Loucy (cell line): ENCODE measurements at regions not wholly inside any gene's neighbourhood (a gene's known extent, or its start where the extent isn't known, plus 50 kb on each side); places are given as distances from the start of the nearest gene placed in this dataset.

ENCODE experiments used
- H2AFZ ChIP-seq: fragments of 200-600 bp; sonication (generic); 2 replicates; pipeline ENCODE4 v1.6.0; 2016; ENCODE audit warnings: antibody characterized with exemption, mild to moderate bottlenecking, low read length, moderate library complexity
- H3F3A ChIP-seq: fragments of 200-600 bp; 2 replicates; pipeline ENCODE4 v1.6.0; 2016; ENCODE audit warnings: antibody characterized with exemption, low read depth, mild to moderate bottlenecking
- H3K27me3 ChIP-seq: fragments of 200-600 bp; sonication (generic); 2 replicates; pipeline ENCODE4 v1.6.1; 2014; ENCODE audit warnings: low read length, mild to moderate bottlenecking; ENCODE audit not compliant: insufficient read depth, poor library complexity, severe bottlenecking
- H3K36me3 ChIP-seq: fragments of 200-600 bp; sonication (generic); 2 replicates; pipeline ENCODE4 v1.6.1; 2016; ENCODE audit warnings: low read length; ENCODE audit not compliant: insufficient read depth
- H3K4me1 ChIP-seq: fragments of 200-600 bp; sonication (generic); 2 replicates; pipeline ENCODE4 v1.5.1; 2014; ENCODE audit warnings: low read length, mild to moderate bottlenecking; ENCODE audit not compliant: insufficient read depth, poor library complexity, severe bottlenecking
- H3K4me2 ChIP-seq: fragments of 200-600 bp; sonication (generic); 2 replicates; pipeline ENCODE4 v1.6.0; 2014; ENCODE audit warnings: antibody characterized with exemption, low read length, low read depth, mild to moderate bottlenecking; ENCODE audit not compliant: poor library complexity, severe bottlenecking
- H3K4me3 ChIP-seq: fragments of 200-600 bp; sonication (generic); 2 replicates; pipeline ENCODE4 v1.5.1; 2014; ENCODE audit warnings: low read length, mild to moderate bottlenecking, mixed read lengths; ENCODE audit not compliant: poor library complexity, severe bottlenecking
- H3K79me2 ChIP-seq: fragments of 200-600 bp; sonication (generic); 2 replicates; pipeline ENCODE4 v1.6.1; 2014; ENCODE audit warnings: low read length; ENCODE audit not compliant: insufficient read depth
- H3K9ac ChIP-seq: fragments of 200-600 bp; sonication (generic); 2 replicates; pipeline ENCODE4 v1.6.0; 2014; ENCODE audit warnings: mild to moderate bottlenecking, low read depth, low read length, moderate library complexity; ENCODE audit not compliant: poor library complexity, severe bottlenecking
- H3K9me2 ChIP-seq: fragments of 200-600 bp; sonication (generic); replicated peaks from 2 replicates; pipeline ENCODE4 v1.6.1; 2016; ENCODE audit warnings: low read depth, low read length, mixed read lengths
- H3K9me3 ChIP-seq: fragments of 200-600 bp; sonication (generic); 2 replicates; pipeline ENCODE4 v1.6.1; 2014; ENCODE audit warnings: mild to moderate bottlenecking, antibody characterized with exemption, low read length, low read depth; ENCODE audit not compliant: insufficient read depth
- H4K20me1 ChIP-seq: fragments of 200-600 bp; sonication (generic); 2 replicates; pipeline ENCODE4 v1.6.0; 2014; ENCODE audit warnings: antibody characterized with exemption, low read length, mild to moderate bottlenecking; ENCODE audit not compliant: insufficient read depth, poor library complexity, severe bottlenecking
- EZH2phosphoT487 ChIP-seq: fragments of 200-600 bp; IDR thresholded peaks from 2 replicates; pipeline ENCODE4 v1.6.1; 2018; ENCODE audit warnings: antibody characterized with exemption, mild to moderate bottlenecking, moderate library complexity, borderline replicate concordance
- TF ChIP-seq, protein P1 (sequence below): fragments of 200-600 bp; sonication (generic); conservative IDR thresholded peaks from 2 replicates; pipeline ENCODE4 v1.5.1; 2014; ENCODE audit warnings: mild to moderate bottlenecking, antibody characterized with exemption, low read length

DNA sequence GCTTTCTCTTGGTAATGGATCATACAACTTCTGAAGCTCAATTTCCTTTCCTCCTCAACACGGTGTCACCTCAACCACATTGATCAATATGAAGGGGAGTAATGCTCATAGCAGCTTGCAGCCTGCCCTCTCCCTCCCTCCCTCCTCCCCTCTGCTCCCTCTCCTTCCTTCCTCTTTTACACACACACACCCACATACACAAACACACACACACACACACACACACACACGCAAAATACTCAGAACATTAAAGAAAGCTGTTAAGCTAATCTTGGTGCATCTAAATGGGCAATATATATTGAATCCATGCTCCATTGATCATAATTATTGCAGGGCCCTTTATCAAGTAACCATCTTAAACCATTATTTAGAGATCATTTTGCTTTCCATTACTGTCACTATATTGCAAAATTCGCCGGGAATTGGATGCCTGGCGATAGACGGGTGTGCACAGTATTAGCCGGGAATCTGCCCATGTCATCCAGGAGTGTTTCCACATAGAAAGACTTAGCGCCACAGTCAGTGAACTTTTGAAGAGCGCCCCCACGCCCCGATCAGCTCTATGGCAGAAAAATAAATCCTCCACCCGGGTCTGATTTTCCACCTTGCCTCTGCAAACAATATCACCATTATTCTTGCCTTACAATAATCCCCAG is 122.0 kb downstream of the PRLHR start:
- Histone ChIP-seq H3K4me2 (no peak overlapping the region), H3K36me3 (no peaks in the 10 kb centered on the region), H3F3A (no peaks in the 10 kb centered on the region), H4K20me1 (no peaks in the 10 kb centered on the region), H3K9me3 (no peaks in the 10 kb centered on the region), H2AFZ (no peak overlapping the region), H3K79me2 (no peaks in the 10 kb centered on the region), H3K9ac (no peak overlapping the region), H3K4me1 (no peaks in the 10 kb centered on the region), H3K27me3 (no peaks in the 10 kb centered on the region), H3K9me2 (no peaks in the 10 kb centered on the region), H3K4me3 (no peak overlapping the region)
- TF ChIP-seq, protein P1, sequence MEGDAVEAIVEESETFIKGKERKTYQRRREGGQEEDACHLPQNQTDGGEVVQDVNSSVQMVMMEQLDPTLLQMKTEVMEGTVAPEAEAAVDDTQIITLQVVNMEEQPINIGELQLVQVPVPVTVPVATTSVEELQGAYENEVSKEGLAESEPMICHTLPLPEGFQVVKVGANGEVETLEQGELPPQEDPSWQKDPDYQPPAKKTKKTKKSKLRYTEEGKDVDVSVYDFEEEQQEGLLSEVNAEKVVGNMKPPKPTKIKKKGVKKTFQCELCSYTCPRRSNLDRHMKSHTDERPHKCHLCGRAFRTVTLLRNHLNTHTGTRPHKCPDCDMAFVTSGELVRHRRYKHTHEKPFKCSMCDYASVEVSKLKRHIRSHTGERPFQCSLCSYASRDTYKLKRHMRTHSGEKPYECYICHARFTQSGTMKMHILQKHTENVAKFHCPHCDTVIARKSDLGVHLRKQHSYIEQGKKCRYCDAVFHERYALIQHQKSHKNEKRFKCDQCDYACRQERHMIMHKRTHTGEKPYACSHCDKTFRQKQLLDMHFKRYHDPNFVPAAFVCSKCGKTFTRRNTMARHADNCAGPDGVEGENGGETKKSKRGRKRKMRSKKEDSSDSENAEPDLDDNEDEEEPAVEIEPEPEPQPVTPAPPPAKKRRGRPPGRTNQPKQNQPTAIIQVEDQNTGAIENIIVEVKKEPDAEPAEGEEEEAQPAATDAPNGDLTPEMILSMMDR: no peak
- TF ChIP-seq EZH2phosphoT487: no peak

DNA sequence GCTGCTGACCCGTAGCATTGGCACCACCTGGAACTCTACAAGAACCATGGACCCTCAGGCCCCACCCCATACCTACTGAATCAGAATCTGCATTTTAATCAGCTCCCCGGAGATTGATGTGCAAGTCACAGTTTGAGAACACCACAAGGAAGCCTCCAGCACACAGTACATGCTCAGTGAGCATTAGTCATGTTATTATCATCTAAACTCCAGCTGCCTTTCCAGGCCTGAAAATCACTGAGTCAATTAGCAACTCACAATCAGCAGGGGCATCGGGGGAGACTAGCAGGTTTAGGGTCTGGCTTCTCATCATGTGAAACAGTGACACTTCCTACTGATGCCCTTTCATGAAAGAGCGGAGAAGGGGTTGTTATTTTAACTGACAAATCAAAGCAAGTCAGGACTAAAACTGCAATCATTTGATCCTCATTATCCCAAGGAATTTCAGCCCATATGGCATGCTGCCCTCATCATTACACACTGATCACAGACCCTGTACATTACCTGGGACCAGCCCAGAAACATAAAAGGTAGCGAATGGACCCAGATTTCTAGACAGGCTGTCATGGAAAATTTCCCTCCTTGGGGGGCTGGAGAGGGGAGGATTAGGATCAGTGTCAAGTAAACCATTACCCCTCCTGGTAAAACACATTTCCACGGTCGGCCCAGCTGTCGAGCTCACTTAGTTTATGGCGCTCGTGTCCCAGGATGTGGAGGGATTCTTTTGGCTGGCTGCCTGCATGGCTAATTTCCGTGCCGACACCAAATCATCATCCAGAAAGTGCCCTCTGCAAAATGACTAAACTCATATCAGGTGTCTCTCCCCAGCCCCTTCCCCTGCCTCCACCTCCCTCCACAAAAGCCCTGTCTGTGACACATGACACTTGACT is 122.8 kb downstream of the PRLHR start:
- H3K4me3 ChIP-seq: no peak overlapping the region
- no peaks in the 10 kb centered on the region for H3K79me2 ChIP-seq
- H3K4me1 ChIP-seq: no peaks in the 10 kb centered on the region
- H3K9me2 ChIP-seq: no peaks in the 10 kb centered on the region
- H2AFZ ChIP-seq: no peak overlapping the region
- no peaks in the 10 kb centered on the region for H3K36me3 ChIP-seq
- no peaks in the 10 kb centered on the region for H4K20me1 ChIP-seq
- H3F3A ChIP-seq: no peaks in the 10 kb centered on the region
- H3K27me3 ChIP-seq: no peaks in the 10 kb centered on the region
- TF ChIP-seq, protein P1: no peak
- TF ChIP-seq EZH2phosphoT487: no peak
- no peaks in the 10 kb centered on the region for H3K9me3 ChIP-seq
- no peak overlapping the region for H3K9ac ChIP-seq
- H3K4me2 ChIP-seq: no peak overlapping the region

DNA sequence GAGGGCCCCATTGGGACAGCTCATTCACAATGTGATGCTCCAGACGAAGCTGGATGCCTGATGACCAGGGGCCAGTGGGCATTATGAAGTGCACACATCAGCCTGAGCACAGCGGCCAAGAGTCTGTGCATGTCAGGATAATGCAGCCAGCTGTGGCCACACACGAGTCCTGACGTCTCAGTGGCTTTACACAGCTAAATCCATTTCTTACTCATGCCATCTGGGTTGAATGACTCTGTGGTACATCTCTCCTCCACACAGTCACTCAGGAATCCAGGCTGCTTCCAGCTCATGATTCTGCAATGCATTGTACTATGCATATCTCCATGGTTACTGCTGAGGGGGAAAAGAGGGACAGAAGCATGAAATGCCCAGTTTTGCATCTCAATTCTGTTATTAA is 123.6 kb downstream of the PRLHR start:
- H2AFZ ChIP-seq: no peak overlapping the region
- TF ChIP-seq, protein P1: no peak
- no peak for TF ChIP-seq EZH2phosphoT487
- H3K9me2 ChIP-seq: no peaks in the 10 kb centered on the region

More for the DNA sequence above, 123.6 kb downstream of the PRLHR start:
- H4K20me1 ChIP-seq: no peaks in the 10 kb centered on the region
- H3K4me1 ChIP-seq: no peaks in the 10 kb centered on the region
- no peaks in the 10 kb centered on the region for H3K9me3 ChIP-seq
- no peaks in the 10 kb centered on the region for H3F3A ChIP-seq
- H3K79me2 ChIP-seq: no peaks in the 10 kb centered on the region
- no peak overlapping the region for H3K9ac ChIP-seq
- no peaks in the 10 kb centered on the region for H3K27me3 ChIP-seq
- H3K4me3 ChIP-seq: no peak overlapping the region
- no peak overlapping the region for H3K4me2 ChIP-seq
- no peaks in the 10 kb centered on the region for H3K36me3 ChIP-seq
